ENCODE measurements at regions not wholly inside any gene's neighbourhood (a gene's known extent, or its start where the extent isn't known, plus 50 kb on each side); places are given as distances from the start of the nearest gene placed in this dataset.

DNA sequence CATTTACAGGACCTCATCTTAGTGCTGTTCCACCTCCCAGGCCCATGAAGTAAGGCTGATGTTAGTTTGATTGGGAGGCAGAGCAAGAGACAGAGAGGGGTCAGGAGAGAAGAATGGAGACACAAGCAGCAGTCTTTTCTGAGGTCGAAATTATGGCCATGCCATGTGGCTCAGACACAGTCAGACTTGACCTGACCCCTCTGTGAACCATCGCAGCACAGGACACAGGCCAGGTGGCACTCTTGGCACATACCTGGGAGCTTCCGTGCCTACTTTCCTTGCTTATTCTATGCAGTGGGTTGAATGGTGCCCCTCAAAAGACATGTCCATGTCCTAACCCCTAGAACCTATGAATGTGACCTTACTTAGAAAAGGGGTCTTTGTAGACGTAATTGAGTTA lies 254.9 kb downstream of the MAFB start:
- no peak for DNase-seq (ENCODE audit: low spot score)
- Mint-ChIP-seq H3K4me1 (ENCODE audit: low read depth) (peaks cover 4% of the 10 kb centered on the region), H3K9me3 (ENCODE audit: low read depth) (no peaks in the 10 kb centered on the region), H3K36me3 (ENCODE audit: low read depth) (no peaks in the 10 kb centered on the region), H3K27me3 (ENCODE audit: low read depth) (peaks cover 16% of the 10 kb centered on the region), H3K27ac (ENCODE audit: unreplicated experiment) (no peak overlapping the region), H3K4me3 (ENCODE audit: unreplicated experiment) (no peak overlapping the region)
- TF ChIP-seq, protein P1, sequence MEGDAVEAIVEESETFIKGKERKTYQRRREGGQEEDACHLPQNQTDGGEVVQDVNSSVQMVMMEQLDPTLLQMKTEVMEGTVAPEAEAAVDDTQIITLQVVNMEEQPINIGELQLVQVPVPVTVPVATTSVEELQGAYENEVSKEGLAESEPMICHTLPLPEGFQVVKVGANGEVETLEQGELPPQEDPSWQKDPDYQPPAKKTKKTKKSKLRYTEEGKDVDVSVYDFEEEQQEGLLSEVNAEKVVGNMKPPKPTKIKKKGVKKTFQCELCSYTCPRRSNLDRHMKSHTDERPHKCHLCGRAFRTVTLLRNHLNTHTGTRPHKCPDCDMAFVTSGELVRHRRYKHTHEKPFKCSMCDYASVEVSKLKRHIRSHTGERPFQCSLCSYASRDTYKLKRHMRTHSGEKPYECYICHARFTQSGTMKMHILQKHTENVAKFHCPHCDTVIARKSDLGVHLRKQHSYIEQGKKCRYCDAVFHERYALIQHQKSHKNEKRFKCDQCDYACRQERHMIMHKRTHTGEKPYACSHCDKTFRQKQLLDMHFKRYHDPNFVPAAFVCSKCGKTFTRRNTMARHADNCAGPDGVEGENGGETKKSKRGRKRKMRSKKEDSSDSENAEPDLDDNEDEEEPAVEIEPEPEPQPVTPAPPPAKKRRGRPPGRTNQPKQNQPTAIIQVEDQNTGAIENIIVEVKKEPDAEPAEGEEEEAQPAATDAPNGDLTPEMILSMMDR (IDR thresholded peaks at IDR 0.05) = no peak

DNA sequence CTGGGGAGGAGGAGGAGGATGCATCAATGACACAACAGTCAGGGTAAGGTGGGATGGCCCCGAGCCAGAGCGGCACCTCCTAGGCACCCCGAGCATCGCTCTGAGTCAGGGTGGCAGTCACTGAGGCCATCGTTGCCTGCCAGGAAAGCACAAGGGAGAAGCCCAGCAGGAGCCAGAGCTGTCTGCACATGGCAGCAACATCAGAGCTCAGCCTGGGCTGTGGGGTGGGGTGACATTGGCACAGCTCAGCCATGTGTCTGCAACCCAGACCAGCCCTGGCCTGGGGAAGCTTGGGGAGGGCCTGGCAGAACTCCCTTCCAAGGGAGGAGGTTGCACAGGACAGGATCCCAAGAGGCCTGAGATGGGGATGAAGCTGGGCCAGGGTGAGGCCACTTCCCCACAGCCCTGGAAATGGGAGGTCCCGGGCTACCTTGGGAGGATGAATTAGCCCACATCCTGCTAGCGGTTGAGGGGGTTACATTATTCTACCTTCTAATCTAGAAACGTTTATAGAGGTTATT lies 255.6 kb downstream of the MAFB start:
- no peak for DNase-seq (ENCODE audit: low spot score)
- no peaks in the 10 kb centered on the region for H3K36me3 Mint-ChIP-seq (ENCODE audit: low read depth)
- TF ChIP-seq, protein P1 (IDR thresholded peaks at IDR 0.05) = no peak
- no peak overlapping the region for H3K4me3 Mint-ChIP-seq (ENCODE audit: unreplicated experiment)
- no peaks in the 10 kb centered on the region for H3K9me3 Mint-ChIP-seq (ENCODE audit: low read depth)
- peaks cover 19% of the 10 kb centered on the region for H3K27me3 Mint-ChIP-seq (ENCODE audit: low read depth)
- H3K4me1 Mint-ChIP-seq (ENCODE audit: low read depth) = peaks cover 4% of the 10 kb centered on the region
- H3K27ac Mint-ChIP-seq (ENCODE audit: unreplicated experiment) = no peak overlapping the region

DNA sequence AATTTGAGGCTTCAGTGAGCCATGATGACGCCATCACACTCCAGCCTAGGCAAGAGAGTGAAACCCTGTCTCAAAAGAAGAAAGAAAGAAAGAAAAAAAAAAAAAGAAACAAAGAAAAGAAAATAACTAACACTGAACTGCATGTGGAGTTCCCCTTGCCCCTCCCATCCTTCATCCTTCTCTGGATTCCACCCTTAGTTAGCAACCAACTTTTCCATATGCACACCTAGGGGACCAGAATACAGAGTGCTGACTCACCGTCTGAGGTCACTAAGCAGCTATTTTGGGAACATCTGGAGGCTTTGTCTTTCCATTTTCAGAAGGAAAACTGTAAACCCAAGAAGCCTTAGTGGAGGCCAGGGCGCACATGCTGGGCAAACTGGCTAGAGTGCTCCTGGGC lies 257.4 kb downstream of the MAFB start:
- Mint-ChIP-seq H3K4me3 (ENCODE audit: unreplicated experiment) (no peak overlapping the region), H3K4me1 (ENCODE audit: low read depth) (no peaks in the 10 kb centered on the region), H3K27me3 (ENCODE audit: low read depth) (peaks cover 26% of the 10 kb centered on the region), H3K36me3 (ENCODE audit: low read depth) (no peaks in the 10 kb centered on the region), H3K9me3 (ENCODE audit: low read depth) (no peaks in the 10 kb centered on the region), H3K27ac (ENCODE audit: unreplicated experiment) (no peak overlapping the region)
- TF ChIP-seq, protein P1 (IDR thresholded peaks at IDR 0.05) = no peak
- no peak for DNase-seq (ENCODE audit: low spot score)

DNA sequence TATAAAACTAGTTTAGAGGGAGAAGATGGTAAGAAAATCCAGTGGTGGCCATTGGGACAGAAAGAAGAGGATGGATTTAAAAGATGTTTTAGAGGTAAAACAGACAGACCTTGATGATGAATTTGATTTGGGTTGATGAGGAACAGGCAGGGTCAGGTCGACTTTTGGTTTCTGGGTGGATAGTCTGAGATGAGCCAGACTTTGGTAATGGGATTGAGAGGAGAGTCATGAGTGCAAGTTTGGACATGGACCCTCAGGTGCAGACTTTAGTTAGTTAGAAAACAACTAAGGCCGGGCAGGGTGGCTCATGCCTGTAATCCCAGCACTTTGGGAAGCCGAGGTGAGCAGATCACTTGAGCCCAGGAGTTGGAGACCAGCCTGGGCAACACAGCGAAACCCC lies 257.9 kb downstream of the MAFB start:
- H3K36me3 Mint-ChIP-seq (ENCODE audit: low read depth) = no peaks in the 10 kb centered on the region
- H3K4me1 Mint-ChIP-seq (ENCODE audit: low read depth) = no peaks in the 10 kb centered on the region
- H3K4me3 Mint-ChIP-seq (ENCODE audit: unreplicated experiment) = no peak overlapping the region
- TF ChIP-seq, protein P1 (IDR thresholded peaks at IDR 0.05) = no peak
- H3K27ac Mint-ChIP-seq (ENCODE audit: unreplicated experiment) = no peak overlapping the region
- H3K27me3 Mint-ChIP-seq (ENCODE audit: low read depth) = peaks cover 26% of the 10 kb centered on the region
- DNase-seq (ENCODE audit: low spot score) = no peak
- H3K9me3 Mint-ChIP-seq (ENCODE audit: low read depth) = no peaks in the 10 kb centered on the region

DNA sequence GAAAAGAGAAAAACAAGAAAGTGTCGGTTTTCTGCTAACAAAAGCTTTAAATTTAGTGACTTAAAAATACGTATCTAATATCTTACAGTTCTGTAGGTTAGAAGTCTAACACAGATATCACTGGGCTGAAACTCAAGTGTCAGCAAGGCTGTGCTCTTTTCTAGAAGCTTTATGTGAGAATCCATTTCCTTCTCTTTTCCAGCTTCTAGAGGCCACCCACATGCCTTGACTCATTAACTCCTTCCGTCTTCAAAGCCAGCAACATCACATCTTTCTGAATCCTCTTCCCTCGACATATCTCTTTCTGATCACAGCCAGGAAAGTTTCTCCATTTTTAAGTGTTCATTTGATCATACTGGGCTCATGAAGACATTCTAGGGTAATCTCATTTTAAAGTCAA lies 262.0 kb downstream of the MAFB start:
- Mint-ChIP-seq H3K27me3 (ENCODE audit: low read depth) (peaks cover 19% of the 10 kb centered on the region), H3K36me3 (ENCODE audit: low read depth) (no peaks in the 10 kb centered on the region), H3K27ac (ENCODE audit: unreplicated experiment) (no peak overlapping the region), H3K9me3 (ENCODE audit: low read depth) (peaks cover 3% of the 10 kb centered on the region), H3K4me3 (ENCODE audit: unreplicated experiment) (no peak overlapping the region), H3K4me1 (ENCODE audit: low read depth) (no peaks in the 10 kb centered on the region)
- DNase-seq (ENCODE audit: low spot score) = no peak
- TF ChIP-seq, protein P1 (IDR thresholded peaks at IDR 0.05) = no peak

All from chondrocyte (in vitro differentiated cells).